HCT116 (cell line): ENCODE measurements at regions not wholly inside any gene's neighbourhood (a gene's known extent, or its start where the extent isn't known, plus 50 kb on each side); places are given as distances from the start of the nearest gene placed in this dataset.

ENCODE experiments used
- ATAC-seq: fragments of 200-7000 bp; cut with Tn5 transposase; 2 replicates; pipeline ENCODE4 v1.9.1; 2020; ENCODE audit warnings: mild to moderate bottlenecking, moderate library complexity
- BruUV-seq: library from RNA; stranded (reverse); fragments of 400-500 nt; replicated peaks from 2 replicates; lab custom pipeline; 2021; lab: Mats Ljungman, UMichigan
- CTCF ChIA-PET: fragments of 300-600 bp; sonication (Branson Sonifier 250); formaldehyde crosslinking; loops from one replicate; lab custom pipeline; 2021; ENCODE audit warnings: antibody characterized with exemption; lab: Charles Lee
- POLR2A ChIA-PET: fragments of 300-600, 350-600 bp; sonication (Branson Sonifier 250); formaldehyde crosslinking; loops from one replicate; lab custom pipeline; 2021; ENCODE audit warnings: antibody characterized with exemption; lab: Charles Lee
- RAD21 ChIA-PET, 2 experiments: fragments of 300-600 bp; sonication (Branson Sonifier 250); formaldehyde crosslinking; loops; one replicate each; lab custom pipeline; 2023; ENCODE audit warnings: low total read pairs in 2 of 2; ENCODE audit not compliant: uncharacterized antibody in 2 of 2, unreplicated experiment in 2 of 2, low non-redundant PET in 1 of 2; lab: Charles Lee
- DNase-seq: peaks from one replicate; pipeline ENCODE4 v3.0.0-alpha.2; 2010; ENCODE audit warnings: low read depth, low spot score
- H2AFZ ChIP-seq: fragments of 200-600 bp; shearing (Covaris generic), sonication (generic); 2 replicates; pipeline ENCODE4 v1.6.1; 2017; ENCODE audit warnings: low read depth, mixed run types, mixed read lengths, antibody characterized with exemption, low read length; ENCODE audit not compliant: poor library complexity, severe bottlenecking
- H3K27ac ChIP-seq: 2 replicates; pipeline ENCODE4 v1.5.1; 2012; ENCODE audit warnings: low read depth, low read length
- H3K27me3 ChIP-seq: fragments of 200-600 bp; sonication (generic); 2 replicates; pipeline ENCODE4 v1.6.1; 2016; ENCODE audit warnings: mixed run types, low read length, mixed read lengths; ENCODE audit not compliant: insufficient read depth
- H3K36me3 ChIP-seq, 2 experiments: fragments of 200-500 bp in 1 of 2; fragments of 200-600 bp in 1 of 2; sonication (Bioruptor generic) in 1 of 2; sonication (generic) in 1 of 2; 2 replicates each; pipeline versions ENCODE4 v1.5.1 to v1.6.1; 2014 to 2016; ENCODE audit warnings: low read length in 2 of 2, inconsistent platforms in 1 of 2, mixed read lengths in 1 of 2, mixed run types in 1 of 2; ENCODE audit not compliant: insufficient read depth in 2 of 2, control insufficient read depth in 1 of 2
- H3K4me1 ChIP-seq, 2 experiments: fragments of 200-600 bp in 1 of 2; sonication (generic) in 1 of 2; 2 replicates each; pipeline versions ENCODE4 v1.5.1 to v1.6.1; 2012 to 2017; ENCODE audit warnings: low read length in 2 of 2, inconsistent platforms in 1 of 2, mild to moderate bottlenecking in 1 of 2, mixed read lengths in 1 of 2, mixed run types in 1 of 2, moderate library complexity in 1 of 2; ENCODE audit not compliant: insufficient read depth in 2 of 2, control insufficient read depth in 1 of 2
- H3K4me2 ChIP-seq: fragments of 200-600 bp; sonication (generic); 2 replicates; pipeline ENCODE4 v1.6.1; 2017; ENCODE audit warnings: mixed run types, low read length, mixed read lengths
- H3K4me3 ChIP-seq, 2 experiments: fragments of 200-600 bp in 1 of 2; sonication (generic) in 1 of 2; replicated peaks in 1 of 2; 2 replicates each; pipeline ENCODE4 v1.5.1; 2011 to 2016; ENCODE audit warnings: low read length in 2 of 2, control low read depth in 1 of 2, low read depth in 1 of 2, mild to moderate bottlenecking in 1 of 2, mixed read lengths in 1 of 2, mixed run types in 1 of 2
- H3K79me2 ChIP-seq: fragments of 200-600 bp; sonication (generic); 2 replicates; pipeline ENCODE4 v1.6.1; 2017; ENCODE audit warnings: mild to moderate bottlenecking, mixed run types, low read length, moderate library complexity, mixed read lengths; ENCODE audit not compliant: insufficient read depth
- H3K9ac ChIP-seq: fragments of 200-600 bp; sonication (generic); 2 replicates; pipeline ENCODE4 v1.6.1; 2016; ENCODE audit warnings: low read length, mixed read lengths
- H3K9me2 ChIP-seq: fragments of 200-600 bp; sonication (generic), shearing (Covaris generic); 2 replicates; pipeline ENCODE4 v1.6.1; 2017; ENCODE audit warnings: mixed run types, mild to moderate bottlenecking, moderate library complexity; ENCODE audit not compliant: insufficient read depth
- H3K9me3 ChIP-seq, 2 experiments: fragments of 200-500 bp in 1 of 2; fragments of 200-600 bp in 1 of 2; sonication (Bioruptor generic) in 1 of 2; sonication (generic) in 1 of 2; 2 replicates each; pipeline ENCODE4 v1.6.1; 2014 to 2017; ENCODE audit warnings: low read length in 2 of 2, mixed read lengths in 2 of 2, inconsistent platforms in 1 of 2, low read depth in 1 of 2, mild to moderate bottlenecking in 1 of 2, mixed run types in 1 of 2, moderate library complexity in 1 of 2; ENCODE audit not compliant: control insufficient read depth in 1 of 2, insufficient read depth in 1 of 2
- H4K20me1 ChIP-seq: fragments of 200-600 bp; sonication (generic), shearing (Covaris generic); 2 replicates; pipeline ENCODE4 v1.6.1; 2017; ENCODE audit warnings: mixed run types, mild to moderate bottlenecking, moderate library complexity; ENCODE audit not compliant: insufficient read depth
- CEBPB ChIP-seq: IDR thresholded peaks from 2 replicates; pipeline ENCODE4 v1.6.1; 2012; ENCODE audit warnings: low read depth
- EGR1 ChIP-seq: IDR thresholded peaks from 2 replicates; pipeline ENCODE4 v1.6.1; 2012; ENCODE audit warnings: low read depth
- ELF1 ChIP-seq: IDR thresholded peaks from 2 replicates; pipeline ENCODE4 v1.6.1; 2012; ENCODE audit warnings: low read depth, borderline replicate concordance
- JUND ChIP-seq: IDR thresholded peaks from 2 replicates; pipeline ENCODE4 v1.6.1; 2012
- YY1 ChIP-seq: IDR thresholded peaks from 2 replicates; pipeline ENCODE4 v1.6.1; 2011; ENCODE audit warnings: low read length, low read depth, moderate library complexity, mild to moderate bottlenecking; ENCODE audit not compliant: insufficient replicate concordance; ENCODE audit errors: extremely low read depth
- ZBTB33 ChIP-seq: IDR thresholded peaks from 2 replicates; pipeline ENCODE4 v1.6.1; 2011; ENCODE audit warnings: mild to moderate bottlenecking, low read length, moderate library complexity; ENCODE audit not compliant: insufficient replicate concordance; ENCODE audit errors: extremely low read depth
- ZFX ChIP-seq: fragments of 450-650 bp; IDR thresholded peaks from 2 replicates; pipeline ENCODE4 v1.6.1; 2017
- intact Hi-C: fragments of 100-400 bp; cut with micrococcal nuclease; formaldehyde crosslinking; loops from 2 replicates; pipeline ENCODE4 v1.10.0; 2022
- TF ChIP-seq, protein P1 (sequence below): IDR thresholded peaks from 2 replicates; pipeline ENCODE4 v1.6.1; 2012

DNA sequence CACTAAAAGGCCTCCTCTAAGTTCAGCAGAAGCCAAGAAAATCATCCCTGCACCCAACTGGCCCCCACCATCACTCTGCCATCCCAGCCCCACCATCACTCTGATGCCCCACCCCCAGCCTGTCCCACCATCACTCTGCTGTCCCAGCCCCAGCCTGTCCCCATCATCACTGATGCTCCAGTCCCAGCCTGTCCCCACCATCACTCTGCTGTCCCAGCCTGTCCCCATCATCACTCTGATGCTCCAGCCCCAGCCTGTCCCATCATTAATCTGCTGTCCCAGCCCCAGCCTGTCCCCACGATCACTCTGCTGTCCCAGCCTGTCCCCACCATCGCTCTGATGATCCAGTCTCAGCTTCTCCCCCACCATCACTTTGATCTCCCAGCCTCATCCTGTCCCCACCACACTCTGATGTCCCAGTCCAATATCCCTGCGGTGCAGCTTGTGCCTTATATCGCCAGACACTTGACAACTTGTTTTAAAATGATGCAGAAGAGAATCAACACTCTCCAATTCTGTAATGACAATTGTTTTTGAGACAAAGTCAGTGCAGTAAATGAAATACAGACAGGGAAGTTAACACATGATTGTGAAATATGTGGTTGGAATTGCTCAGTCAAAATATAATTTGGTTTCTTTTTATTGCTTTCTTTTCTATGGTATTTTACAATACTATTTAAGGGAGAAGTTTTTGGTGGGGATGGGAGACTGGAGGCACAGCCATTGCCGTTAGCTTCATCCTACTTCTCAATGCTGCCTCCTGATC, 100.8 kb downstream of the TNFAIP3 start:
- RAD21 ChIA-PET: no interaction called here
- no peaks in the 10 kb centered on the region for H3K36me3 ChIP-seq

More for the DNA sequence above, 100.8 kb downstream of the TNFAIP3 start:
- ChIA-PET CTCF (no interaction called here), POLR2A (no interaction called here)
- Histone ChIP-seq H3K9me2 (no peaks in the 10 kb centered on the region), H3K9ac (no peak overlapping the region), H3K4me3 (no peak overlapping the region), H3K4me1 (no peaks in the 10 kb centered on the region), H3K4me2 (no peak overlapping the region), H2AFZ (no peak overlapping the region), H3K27me3 (no peaks in the 10 kb centered on the region), H3K27ac (no peak overlapping the region), H3K79me2 (no peaks in the 10 kb centered on the region), H4K20me1 (no peaks in the 10 kb centered on the region), H3K9me3 (no peaks in the 10 kb centered on the region)
- no TSS peak for BruUV-seq
- DNase-seq (no peak), ATAC-seq (no peak)
- TF ChIP-seq, protein P1, sequence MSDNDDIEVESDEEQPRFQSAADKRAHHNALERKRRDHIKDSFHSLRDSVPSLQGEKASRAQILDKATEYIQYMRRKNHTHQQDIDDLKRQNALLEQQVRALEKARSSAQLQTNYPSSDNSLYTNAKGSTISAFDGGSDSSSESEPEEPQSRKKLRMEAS: no peak
- TF ChIP-seq EGR1 (no peak), YY1 (no peak), ELF1 (no peak), CEBPB (no peak), ZBTB33 (no peak), ZFX (no peak), JUND (no peak)
- intact Hi-C loops: no loop called here
